GM10266 (cell line): ENCODE measurements at regions not wholly inside any gene's neighbourhood (a gene's known extent, or its start where the extent isn't known, plus 50 kb on each side); places are given as distances from the start of the nearest gene placed in this dataset.

Experiments
- DNase-seq: peaks from one replicate; pipeline ENCODE4 v3.0.0; 2012; ENCODE audit errors: extremely low spot score
- CTCF ChIP-seq: IDR thresholded peaks from 2 replicates; pipeline ENCODE4 v1.5.1; 2012; ENCODE audit warnings: mild to moderate bottlenecking, low read depth; ENCODE audit not compliant: control insufficient read depth, insufficient read depth; ENCODE audit errors: missing control alignments

DNA sequence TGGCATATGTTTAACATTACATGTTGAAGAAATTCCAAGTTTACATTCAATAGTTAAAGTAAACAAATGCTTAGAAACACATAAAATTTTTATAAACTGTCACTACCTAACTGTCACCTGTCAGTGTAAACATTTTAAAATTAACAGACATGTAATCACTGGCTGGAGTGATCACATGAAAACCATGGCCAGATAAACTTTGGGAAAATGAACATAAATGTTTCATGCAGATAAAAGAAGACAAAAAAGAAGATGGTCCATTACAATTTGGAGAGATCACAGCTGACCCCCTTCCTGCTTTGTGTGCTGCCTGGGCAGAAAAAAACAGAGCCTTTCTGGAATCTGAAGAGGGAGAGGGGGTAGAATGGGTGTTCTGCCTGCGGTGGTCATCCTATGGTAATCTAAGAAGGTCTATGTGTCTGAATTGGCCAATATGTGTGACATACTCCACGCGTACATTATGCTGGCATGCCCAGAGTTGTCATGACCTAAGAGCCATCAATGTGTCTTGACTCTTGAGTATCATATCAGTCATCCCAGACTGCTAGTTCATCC lies 57.5 kb upstream of the MEOX2 start:
- no peak for TF ChIP-seq CTCF
- DNase-seq = no peak

DNA sequence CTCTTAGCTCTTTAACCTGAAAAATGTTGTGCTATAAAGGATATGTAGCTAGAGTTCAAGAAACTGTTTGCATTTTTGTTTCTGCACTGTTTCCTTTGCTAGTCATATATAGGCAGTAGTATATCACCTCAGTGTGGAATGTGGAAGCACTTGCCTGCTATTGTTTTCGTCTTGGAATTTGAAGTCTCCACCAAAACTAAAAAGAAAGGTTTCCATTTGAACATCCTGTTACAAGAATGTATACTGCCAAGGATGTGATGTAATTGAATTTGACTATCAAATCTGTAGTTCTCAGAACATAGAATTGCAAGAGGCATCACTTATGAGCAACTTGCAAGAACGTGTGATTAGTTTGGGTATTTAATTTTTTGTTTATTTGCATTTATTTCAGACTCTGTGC lies 51.1 kb upstream of the MEOX2 start:
- TF ChIP-seq CTCF = no peak
- no peak for DNase-seq
